MM.1S (cell line): ENCODE measurements at regions not wholly inside any gene's neighbourhood (a gene's known extent, or its start where the extent isn't known, plus 50 kb on each side); places are given as distances from the start of the nearest gene placed in this dataset.

Source experiments
- EZH2 ChIP-seq: fragments of 300-600 bp; sonication (generic); optimal IDR thresholded peaks from 2 replicates; pipeline ENCODE3; 2017; ENCODE audit warnings: low read depth, mild to moderate bottlenecking, antibody characterized with exemption, low read length, mixed read lengths
- TF ChIP-seq, protein P1 (sequence below): fragments of 300-600 bp; sonication (generic); IDR thresholded peaks from 2 replicates; pipeline ENCODE4 v1.5.1; 2016; ENCODE audit warnings: antibody characterized with exemption, low read length, mixed read lengths

DNA sequence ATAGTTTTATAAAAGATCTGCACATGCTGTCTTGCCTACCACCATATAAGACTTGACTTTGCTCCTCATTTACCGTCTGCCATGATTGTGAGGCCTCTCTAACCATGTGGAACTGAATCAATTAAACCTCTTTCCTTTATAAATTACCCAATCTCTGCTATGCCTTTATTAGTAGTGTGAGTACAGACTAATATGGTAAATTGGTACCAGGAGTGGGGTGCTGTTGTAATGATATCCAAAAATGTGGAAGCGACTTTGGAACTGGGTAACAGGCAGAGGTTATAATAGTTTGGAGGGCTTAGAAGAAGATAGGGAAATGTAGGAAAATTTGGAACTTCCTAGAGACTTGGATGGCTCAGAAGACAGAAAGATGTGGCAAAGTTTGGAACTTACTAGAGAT is 64.2 kb upstream of the TFAP2D start:
- TF ChIP-seq, protein P1, sequence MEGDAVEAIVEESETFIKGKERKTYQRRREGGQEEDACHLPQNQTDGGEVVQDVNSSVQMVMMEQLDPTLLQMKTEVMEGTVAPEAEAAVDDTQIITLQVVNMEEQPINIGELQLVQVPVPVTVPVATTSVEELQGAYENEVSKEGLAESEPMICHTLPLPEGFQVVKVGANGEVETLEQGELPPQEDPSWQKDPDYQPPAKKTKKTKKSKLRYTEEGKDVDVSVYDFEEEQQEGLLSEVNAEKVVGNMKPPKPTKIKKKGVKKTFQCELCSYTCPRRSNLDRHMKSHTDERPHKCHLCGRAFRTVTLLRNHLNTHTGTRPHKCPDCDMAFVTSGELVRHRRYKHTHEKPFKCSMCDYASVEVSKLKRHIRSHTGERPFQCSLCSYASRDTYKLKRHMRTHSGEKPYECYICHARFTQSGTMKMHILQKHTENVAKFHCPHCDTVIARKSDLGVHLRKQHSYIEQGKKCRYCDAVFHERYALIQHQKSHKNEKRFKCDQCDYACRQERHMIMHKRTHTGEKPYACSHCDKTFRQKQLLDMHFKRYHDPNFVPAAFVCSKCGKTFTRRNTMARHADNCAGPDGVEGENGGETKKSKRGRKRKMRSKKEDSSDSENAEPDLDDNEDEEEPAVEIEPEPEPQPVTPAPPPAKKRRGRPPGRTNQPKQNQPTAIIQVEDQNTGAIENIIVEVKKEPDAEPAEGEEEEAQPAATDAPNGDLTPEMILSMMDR, result no peak
- TF ChIP-seq EZH2, result no peak
